Neural cell (in vitro differentiated cells): ENCODE measurements at regions not wholly inside any gene's neighbourhood (a gene's known extent, or its start where the extent isn't known, plus 50 kb on each side); places are given as distances from the start of the nearest gene placed in this dataset.
A peak's percentile ranks its signal among the peaks of the same experiment; 100 is the strongest.

Source experiments
- H2AFZ ChIP-seq: fragments of 200-600, 300-800 bp; sonication (generic), shearing (Covaris generic); 2 replicates; pipeline ENCODE4 v1.6.0; 2014; ENCODE audit warnings: low read depth, mild to moderate bottlenecking, antibody characterized with exemption, low read length, moderate library complexity
- H3F3A ChIP-seq: fragments of 200-600 bp; shearing (Covaris generic); 2 replicates; pipeline ENCODE4 v1.6.1; 2016; ENCODE audit warnings: mild to moderate bottlenecking, moderate library complexity, mixed read lengths, antibody characterized with exemption, low read length; ENCODE audit not compliant: insufficient read depth, poor library complexity, severe bottlenecking
- H3K27ac ChIP-seq: fragments of 200-600, 300-800 bp; sonication (generic), shearing (Covaris generic); 2 replicates; pipeline ENCODE4 v1.5.1; 2014; ENCODE audit warnings: mild to moderate bottlenecking, low read length, moderate library complexity
- H3K27me3 ChIP-seq: fragments of 300-800, 200-600 bp; sonication (generic), shearing (Covaris generic); 2 replicates; pipeline ENCODE4 v1.6.0; 2014; ENCODE audit warnings: mild to moderate bottlenecking, low read depth, low read length, moderate library complexity; ENCODE audit not compliant: insufficient read depth
- H3K36me3 ChIP-seq: fragments of 300-800, 200-600 bp; sonication (generic), shearing (Covaris generic); 2 replicates; pipeline ENCODE4 v1.5.1; 2014; ENCODE audit warnings: mild to moderate bottlenecking, antibody characterized with exemption, low read length, moderate library complexity; ENCODE audit not compliant: insufficient read depth
- H3K4me2 ChIP-seq: fragments of 300-800, 200-600 bp; sonication (generic), shearing (Covaris generic); 2 replicates; pipeline ENCODE4 v1.6.0; 2014; ENCODE audit warnings: mild to moderate bottlenecking, low read length
- H3K4me3 ChIP-seq: fragments of 300-800, 200-600 bp; sonication (generic), shearing (Covaris generic); 2 replicates; pipeline ENCODE4 v1.5.1; 2014; ENCODE audit warnings: mild to moderate bottlenecking, low read length, moderate library complexity
- H3K79me2 ChIP-seq: fragments of 200-600 bp; shearing (Covaris generic); replicated peaks from 2 replicates; pipeline ENCODE4 v1.6.0; 2014; ENCODE audit warnings: mild to moderate bottlenecking, low read length, moderate library complexity; ENCODE audit not compliant: insufficient read depth
- H3K9ac ChIP-seq: fragments of 300-800, 200-600 bp; sonication (generic), shearing (Covaris generic); 2 replicates; pipeline ENCODE4 v1.6.1; 2016; ENCODE audit warnings: mild to moderate bottlenecking, low read length, mixed read lengths
- H3K9me2 ChIP-seq: fragments of 200-600 bp; shearing (Covaris generic); 2 replicates; pipeline ENCODE4 v1.6.1; 2016; ENCODE audit warnings: mild to moderate bottlenecking, low read length, mixed read lengths; ENCODE audit not compliant: insufficient read depth
- H3K9me3 ChIP-seq: fragments of 200-600, 300-800 bp; sonication (generic), shearing (Covaris generic); 2 replicates; pipeline ENCODE4 v1.6.1; 2016; ENCODE audit warnings: mild to moderate bottlenecking, mixed run types, low read length, moderate library complexity, mixed read lengths
- H4K20me1 ChIP-seq: fragments of 200-600 bp; shearing (Covaris generic); 2 replicates; pipeline ENCODE4 v1.6.1; 2016; ENCODE audit warnings: mild to moderate bottlenecking, mixed run types; ENCODE audit not compliant: insufficient read depth
- CTCF ChIP-seq: fragments of 450-650 bp; IDR thresholded peaks from 2 replicates; pipeline ENCODE4 v1.5.1; 2014; ENCODE audit warnings: antibody characterized with exemption, mild to moderate bottlenecking, moderate library complexity; ENCODE audit not compliant: poor library complexity, severe bottlenecking
- EP300 ChIP-seq: fragments of 450-650 bp; conservative IDR thresholded peaks from 2 replicates; pipeline ENCODE4 v1.6.1; 2014; ENCODE audit warnings: antibody characterized with exemption, mild to moderate bottlenecking, moderate library complexity; ENCODE audit not compliant: poor library complexity, severe bottlenecking
- EZH2 ChIP-seq: fragments of 200-600, 300-800 bp; shearing (Covaris generic), sonication (generic); IDR thresholded peaks from 2 replicates; pipeline ENCODE4 v1.6.1; 2014; ENCODE audit warnings: antibody characterized with exemption, low read length, borderline replicate concordance, mild to moderate bottlenecking; ENCODE audit not compliant: insufficient read depth, poor library complexity, severe bottlenecking
- MXI1 ChIP-seq: fragments of 450-650 bp; conservative IDR thresholded peaks from 2 replicates; pipeline ENCODE4 v1.6.1; 2014; ENCODE audit warnings: antibody characterized with exemption, mild to moderate bottlenecking; ENCODE audit not compliant: poor library complexity, severe bottlenecking
- POLR2AphosphoS5 ChIP-seq: IDR thresholded peaks from 2 replicates; pipeline ENCODE4 v1.6.1; 2012
- RAD21 ChIP-seq: fragments of 450-650 bp; conservative IDR thresholded peaks from 2 replicates; pipeline ENCODE4 v1.6.1; 2014; ENCODE audit warnings: antibody characterized with exemption, mild to moderate bottlenecking, moderate library complexity
- REST ChIP-seq: IDR thresholded peaks from 2 replicates; pipeline ENCODE4 v1.6.1; 2012; ENCODE audit warnings: borderline replicate concordance
- SMC3 ChIP-seq: fragments of 450-650 bp; conservative IDR thresholded peaks from 2 replicates; pipeline ENCODE4 v1.6.1; 2014; ENCODE audit warnings: antibody characterized with exemption, mild to moderate bottlenecking, moderate library complexity; ENCODE audit not compliant: poor library complexity
- TAF1 ChIP-seq: IDR thresholded peaks from 2 replicates; pipeline ENCODE4 v1.6.1; 2012; ENCODE audit warnings: low read depth

- TF ChIP-seq CTCF = no peak
These were observed 354.6 kb downstream of the FSIP2 start (continued) for GRCh38 chr2:186093174-186093573.

GRCh38 chr2:186098821-186099220 lies 360.2 kb downstream of the FSIP2 start:
- Histone ChIP-seq H3K4me2 (no peak overlapping the region), H3K27ac (no peak overlapping the region), H3F3A (no peaks in the 10 kb centered on the region), H3K9ac (no peak overlapping the region), H3K9me2 (no peaks in the 10 kb centered on the region), H4K20me1 (no peaks in the 10 kb centered on the region), H2AFZ (no peak overlapping the region), H3K79me2 (no peaks in the 10 kb centered on the region), H3K27me3 (no peaks in the 10 kb centered on the region), H3K36me3 (no peaks in the 10 kb centered on the region), H3K9me3 (no peaks in the 10 kb centered on the region), H3K4me3 (no peak overlapping the region)
- TF ChIP-seq SMC3 = no peak
- TF ChIP-seq EP300 = no peak
- no peak for TF ChIP-seq TAF1
- no peak for TF ChIP-seq POLR2AphosphoS5
- TF ChIP-seq EZH2 = no peak
- no peak for TF ChIP-seq RAD21
- no peak for TF ChIP-seq CTCF
- TF ChIP-seq MXI1 = no peak
- TF ChIP-seq REST = no peak

- Histone ChIP-seq H3K27ac (peak overlapping the region; percentile 28), H3F3A (no peaks in the 10 kb centered on the region), H4K20me1 (no peaks in the 10 kb centered on the region), H3K4me2 (no peak overlapping the region), H3K36me3 (no peaks in the 10 kb centered on the region), H3K9me2 (no peaks in the 10 kb centered on the region), H3K27me3 (no peaks in the 10 kb centered on the region), H3K9me3 (no peaks in the 10 kb centered on the region), H3K9ac (no peak overlapping the region), H2AFZ (no peak overlapping the region), H3K79me2 (no peaks in the 10 kb centered on the region), H3K4me3 (peak overlapping the region; percentile 25)
- TF ChIP-seq CTCF = no peak
- peak; percentile 64 for TF ChIP-seq POLR2AphosphoS5
- peak; percentile 64 for TF ChIP-seq EP300
- TF ChIP-seq TAF1 = no peak
- TF ChIP-seq RAD21 = no peak
- no peak for TF ChIP-seq EZH2
These were observed 361.2 kb downstream of the FSIP2 start for GRCh38 chr2:186099826-186100225.
